ENCODE measurements at regions not wholly inside any gene's neighbourhood (a gene's known extent, or its start where the extent isn't known, plus 50 kb on each side); places are given as distances from the start of the nearest gene placed in this dataset.

DNA sequence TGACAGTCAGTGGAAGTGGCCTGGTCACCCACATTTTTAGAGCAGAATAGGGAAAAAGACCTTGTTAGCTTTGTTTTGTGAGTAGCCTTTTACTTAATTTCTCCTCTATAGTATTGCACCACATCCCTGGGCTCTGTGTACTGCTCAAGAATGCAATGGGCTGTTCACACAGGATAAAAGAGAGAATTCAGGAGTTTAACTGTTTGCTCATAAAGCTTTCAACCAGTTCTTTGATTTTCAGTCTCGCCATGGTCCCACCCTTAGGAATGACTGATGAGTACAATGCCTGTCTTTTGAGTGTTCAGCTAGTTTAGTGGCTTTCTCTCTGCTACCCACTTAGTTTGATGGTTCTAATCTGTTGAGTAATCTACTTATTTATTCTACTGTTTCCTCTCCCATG lies 129.7 kb downstream of the PLG start:
- Histone ChIP-seq H2AK5ac (ENCODE audit: low read depth, low read length) (no peak overlapping the region), H3K23ac (ENCODE audit: low read depth, low read length) (no peak overlapping the region), H2BK15ac (ENCODE audit: low read depth, low read length) (no peak overlapping the region), H2BK120ac (ENCODE audit: low read depth, low read length) (no peak overlapping the region), H3K79me1 (ENCODE audit: low read depth in 1 of 2, low read length in 2 of 2) (no peaks in the 10 kb centered on the region), H3K9me1 (ENCODE audit: insufficient read depth, low read length) (no peaks in the 10 kb centered on the region), H3K18ac (ENCODE audit: low read depth, low read length) (no peak overlapping the region), H4K20me1 (ENCODE audit: insufficient read depth, low read length) (no peaks in the 10 kb centered on the region), H2BK5ac (ENCODE audit: low read depth, low read length, poor library complexity, severe bottlenecking) (no peak overlapping the region), H3K36me3 (ENCODE audit: control insufficient read depth, insufficient read depth, low read length) (no peaks in the 10 kb centered on the region), H3K56ac (ENCODE audit: extremely low read depth, insufficient read depth, low read length) (no peak overlapping the region), H3K9me3 (ENCODE audit: control insufficient read depth, insufficient read depth, low read length) (0 out of 2 replicates have a peak, but pooled peaks cover 3% of the 10 kb centered on the region), H3K4ac (ENCODE audit: low read depth, low read length) (no peak overlapping the region), H3K4me3 (ENCODE audit: insufficient read depth, low read depth, low read length) (no peak overlapping the region), H4K5ac (ENCODE audit: low read depth, low read length) (no peak overlapping the region), H3K27ac (ENCODE audit: insufficient read depth, low read length) (no peak overlapping the region), H3K9ac (ENCODE audit: low read depth, low read length) (no peak overlapping the region), H2AK9ac (replicated peaks; ENCODE audit: low read depth, low read length, poor library complexity) (no peak overlapping the region), H3K4me1 (ENCODE audit: control insufficient read depth, insufficient read depth, low read length) (no peaks in the 10 kb centered on the region), H4K91ac (ENCODE audit: insufficient read depth, low read depth, low read length) (no peak overlapping the region), H4K8ac (ENCODE audit: low read depth in 2 of 2, low read length in 2 of 2) (no peak overlapping the region), H2AFZ (replicated peaks; ENCODE audit: low read length, poor library complexity) (no peak overlapping the region), H2BK20ac (ENCODE audit: low read depth, low read length) (no peak overlapping the region), H3K14ac (replicated peaks; ENCODE audit: low read depth, low read length) (no peak overlapping the region), H3K4me2 (ENCODE audit: low read depth, low read length) (no peak overlapping the region), H3K27me3 (ENCODE audit: control insufficient read depth, insufficient read depth, low read length) (no peaks in the 10 kb centered on the region)
- DNase-seq (no peak), ATAC-seq (ENCODE audit: low read depth) (no peak)
- ChIA-PET POLR2A (ENCODE audit: unreplicated experiment) (no interaction called here), CTCF (no interaction called here)
- in situ Hi-C loops (cut with MboI; ENCODE audit: low sequenced_read_pairs): no loop called here
- TF ChIP-seq, protein P1, sequence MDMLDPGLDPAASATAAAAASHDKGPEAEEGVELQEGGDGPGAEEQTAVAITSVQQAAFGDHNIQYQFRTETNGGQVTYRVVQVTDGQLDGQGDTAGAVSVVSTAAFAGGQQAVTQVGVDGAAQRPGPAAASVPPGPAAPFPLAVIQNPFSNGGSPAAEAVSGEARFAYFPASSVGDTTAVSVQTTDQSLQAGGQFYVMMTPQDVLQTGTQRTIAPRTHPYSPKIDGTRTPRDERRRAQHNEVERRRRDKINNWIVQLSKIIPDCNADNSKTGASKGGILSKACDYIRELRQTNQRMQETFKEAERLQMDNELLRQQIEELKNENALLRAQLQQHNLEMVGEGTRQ (IDR thresholded peaks at IDR 0.05; ENCODE audit: low read depth, low read length): no peak
- TF ChIP-seq CHD1 (IDR thresholded peaks at IDR 0.05; ENCODE audit: low read depth, low read length) (no peak), CEBPB (IDR thresholded peaks at IDR 0.05; ENCODE audit: low read depth, low read length) (no peak), FOS (IDR thresholded peaks at IDR 0.05; ENCODE audit: low read depth, low read length) (no peak), RFX5 (IDR thresholded peaks at IDR 0.05; ENCODE audit: low read depth, low read length) (no peak), MAZ (IDR thresholded peaks at IDR 0.05; ENCODE audit: borderline replicate concordance, low read depth, low read length) (no peak), RCOR1 (IDR thresholded peaks at IDR 0.05; ENCODE audit: insufficient replicate concordance, low read length) (no peak), NFE2L2 (IDR thresholded peaks at IDR 0.05; ENCODE audit: low read depth, low read length) (no peak), SMC3 (IDR thresholded peaks at IDR 0.05; ENCODE audit: low read depth, low read length) (no peak), MAFK (IDR thresholded peaks at IDR 0.05; ENCODE audit: low read depth, low read length) (no peak), POLR2A (IDR thresholded peaks at IDR 0.05; ENCODE audit: low read depth, low read length) (no peak), ELK1 (IDR thresholded peaks at IDR 0.05; ENCODE audit: borderline replicate concordance, low read depth, low read length) (no peak), BHLHE40 (IDR thresholded peaks at IDR 0.05; ENCODE audit: low read depth, low read length) (no peak), MXI1 (IDR thresholded peaks at IDR 0.05; ENCODE audit: borderline replicate concordance, low read depth, low read length) (no peak), RAD21 (IDR thresholded peaks at IDR 0.05; ENCODE audit: low read length) (no peak)
- TF ChIP-seq, protein P2, sequence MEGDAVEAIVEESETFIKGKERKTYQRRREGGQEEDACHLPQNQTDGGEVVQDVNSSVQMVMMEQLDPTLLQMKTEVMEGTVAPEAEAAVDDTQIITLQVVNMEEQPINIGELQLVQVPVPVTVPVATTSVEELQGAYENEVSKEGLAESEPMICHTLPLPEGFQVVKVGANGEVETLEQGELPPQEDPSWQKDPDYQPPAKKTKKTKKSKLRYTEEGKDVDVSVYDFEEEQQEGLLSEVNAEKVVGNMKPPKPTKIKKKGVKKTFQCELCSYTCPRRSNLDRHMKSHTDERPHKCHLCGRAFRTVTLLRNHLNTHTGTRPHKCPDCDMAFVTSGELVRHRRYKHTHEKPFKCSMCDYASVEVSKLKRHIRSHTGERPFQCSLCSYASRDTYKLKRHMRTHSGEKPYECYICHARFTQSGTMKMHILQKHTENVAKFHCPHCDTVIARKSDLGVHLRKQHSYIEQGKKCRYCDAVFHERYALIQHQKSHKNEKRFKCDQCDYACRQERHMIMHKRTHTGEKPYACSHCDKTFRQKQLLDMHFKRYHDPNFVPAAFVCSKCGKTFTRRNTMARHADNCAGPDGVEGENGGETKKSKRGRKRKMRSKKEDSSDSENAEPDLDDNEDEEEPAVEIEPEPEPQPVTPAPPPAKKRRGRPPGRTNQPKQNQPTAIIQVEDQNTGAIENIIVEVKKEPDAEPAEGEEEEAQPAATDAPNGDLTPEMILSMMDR (conservative IDR thresholded peaks at IDR 0.05; ENCODE audit: low read depth, low read length): no peak
- no CpG with 5 or more reads among the region's 1 CpG for WGBS, 2 experiments (ENCODE audit: extremely low coverage in 2 of 2, insufficient read length in 1 of 2)
- dilution Hi-C loops (cut with HindIII; ENCODE audit: low sequenced_read_pairs, unreplicated experiment): no loop called here
- no TSS peak for BruUV-seq (replicated peaks)
- intact Hi-C loops (cut with micrococcal nuclease): no loop called here
